ENCODE measurements at regions not wholly inside any gene's neighbourhood (a gene's known extent, or its start where the extent isn't known, plus 50 kb on each side); places are given as distances from the start of the nearest gene placed in this dataset.
A peak's percentile ranks its signal among the peaks of the same experiment; 100 is the strongest.

DNA sequence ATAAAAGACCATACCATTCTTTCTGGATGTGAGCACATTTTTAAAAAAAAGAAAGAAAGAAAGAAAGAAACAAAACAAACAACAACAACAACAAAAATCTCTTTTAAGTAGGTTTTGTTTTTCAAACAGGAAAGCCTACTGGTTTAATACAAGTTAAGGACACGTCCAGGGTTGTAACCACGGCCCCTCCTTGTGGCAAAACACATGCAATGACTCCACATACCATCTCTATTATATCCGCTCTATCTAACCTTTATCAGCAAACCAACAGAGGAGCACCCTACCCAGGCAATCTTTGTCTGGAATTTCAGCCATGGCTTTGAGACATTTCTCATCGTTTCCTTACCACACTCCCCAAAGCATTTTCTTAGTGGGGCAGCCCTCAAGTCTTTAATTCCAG is 360.5 kb upstream of the TMPO start:
- TF ChIP-seq, protein P1, sequence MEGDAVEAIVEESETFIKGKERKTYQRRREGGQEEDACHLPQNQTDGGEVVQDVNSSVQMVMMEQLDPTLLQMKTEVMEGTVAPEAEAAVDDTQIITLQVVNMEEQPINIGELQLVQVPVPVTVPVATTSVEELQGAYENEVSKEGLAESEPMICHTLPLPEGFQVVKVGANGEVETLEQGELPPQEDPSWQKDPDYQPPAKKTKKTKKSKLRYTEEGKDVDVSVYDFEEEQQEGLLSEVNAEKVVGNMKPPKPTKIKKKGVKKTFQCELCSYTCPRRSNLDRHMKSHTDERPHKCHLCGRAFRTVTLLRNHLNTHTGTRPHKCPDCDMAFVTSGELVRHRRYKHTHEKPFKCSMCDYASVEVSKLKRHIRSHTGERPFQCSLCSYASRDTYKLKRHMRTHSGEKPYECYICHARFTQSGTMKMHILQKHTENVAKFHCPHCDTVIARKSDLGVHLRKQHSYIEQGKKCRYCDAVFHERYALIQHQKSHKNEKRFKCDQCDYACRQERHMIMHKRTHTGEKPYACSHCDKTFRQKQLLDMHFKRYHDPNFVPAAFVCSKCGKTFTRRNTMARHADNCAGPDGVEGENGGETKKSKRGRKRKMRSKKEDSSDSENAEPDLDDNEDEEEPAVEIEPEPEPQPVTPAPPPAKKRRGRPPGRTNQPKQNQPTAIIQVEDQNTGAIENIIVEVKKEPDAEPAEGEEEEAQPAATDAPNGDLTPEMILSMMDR (IDR thresholded peaks at IDR 0.05; ENCODE audit: unreplicated experiment): peak; percentile 56
- no peak for DNase-seq (ENCODE audit: low spot score, unreplicated experiment)
- peaks cover 2% of the 10 kb centered on the region for H3K4me1 Mint-ChIP-seq (ENCODE audit: low read depth)
- no peak overlapping the region for H3K4me3 Mint-ChIP-seq (ENCODE audit: low read depth)
- no peaks in the 10 kb centered on the region for H3K27me3 Mint-ChIP-seq
- H3K27ac Mint-ChIP-seq: no peak overlapping the region
- H3K36me3 Mint-ChIP-seq (ENCODE audit: insufficient read depth): no peaks in the 10 kb centered on the region
- no peaks in the 10 kb centered on the region for H3K9me3 Mint-ChIP-seq (ENCODE audit: low read depth)

DNA sequence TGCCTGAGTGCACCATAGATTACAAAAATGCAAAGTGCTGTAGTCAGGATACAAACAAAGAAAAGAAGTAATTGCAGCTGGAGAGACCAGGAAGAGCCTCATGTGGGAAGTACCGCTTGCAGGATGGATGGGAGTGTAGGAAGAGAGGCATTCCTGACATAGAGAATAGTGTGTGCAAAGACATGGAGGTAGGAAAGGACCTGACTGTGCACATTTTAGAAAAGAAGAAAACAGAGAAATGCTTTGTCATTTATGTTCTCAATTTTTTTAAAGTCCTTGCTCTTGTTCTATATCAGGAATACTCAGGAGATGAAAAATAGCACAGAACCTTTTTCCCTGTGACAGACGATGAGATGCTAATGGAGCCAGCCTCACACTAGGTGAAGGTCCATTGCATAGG is 358.7 kb upstream of the TMPO start:
- H3K4me3 Mint-ChIP-seq (ENCODE audit: low read depth): no peak overlapping the region
- no peaks in the 10 kb centered on the region for H3K36me3 Mint-ChIP-seq (ENCODE audit: insufficient read depth)
- H3K27ac Mint-ChIP-seq: no peak overlapping the region
- no peaks in the 10 kb centered on the region for H3K27me3 Mint-ChIP-seq
- TF ChIP-seq, protein P1 (IDR thresholded peaks at IDR 0.05; ENCODE audit: unreplicated experiment): no peak
- DNase-seq (ENCODE audit: low spot score, unreplicated experiment): no peak
- no peaks in the 10 kb centered on the region for H3K9me3 Mint-ChIP-seq (ENCODE audit: low read depth)
- H3K4me1 Mint-ChIP-seq (ENCODE audit: low read depth): peaks cover 2% of the 10 kb centered on the region

DNA sequence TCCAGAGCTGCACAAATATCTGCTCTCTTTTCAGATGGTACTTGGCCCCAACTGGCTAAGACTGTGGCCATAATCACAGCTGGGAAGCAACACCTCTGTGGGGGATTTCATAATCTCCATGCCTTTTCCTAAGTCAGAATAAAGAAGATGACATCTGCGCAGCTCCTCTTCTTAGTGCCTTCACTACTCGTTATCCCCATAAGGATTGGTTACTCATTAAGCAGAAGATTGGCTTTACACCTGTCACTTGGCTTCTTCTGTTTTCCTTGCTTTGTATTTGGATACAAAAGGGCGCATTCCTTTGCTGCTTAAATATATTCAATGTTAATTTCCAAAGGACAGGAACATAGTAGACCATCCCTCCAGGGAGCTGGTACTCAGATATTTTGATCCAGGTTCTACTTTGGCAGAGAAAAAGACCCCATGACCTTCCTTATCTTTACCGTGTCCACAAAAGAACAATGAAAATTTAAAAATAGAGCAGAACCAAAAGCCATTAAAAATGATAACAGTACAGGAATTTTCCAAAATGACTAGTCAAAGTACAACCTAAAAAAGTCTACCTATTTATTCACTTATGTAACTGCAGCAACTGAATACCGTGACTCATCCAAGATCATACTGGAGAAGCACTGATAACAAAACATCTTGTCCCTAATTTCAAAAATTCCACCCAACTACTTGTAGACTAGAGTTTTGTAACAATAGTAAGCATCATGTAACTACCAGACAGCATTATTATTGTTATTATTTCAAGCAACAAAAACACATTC is 352.3 kb upstream of the TMPO start:
- no peaks in the 10 kb centered on the region for H3K36me3 Mint-ChIP-seq (ENCODE audit: insufficient read depth)
- no peak overlapping the region for H3K27ac Mint-ChIP-seq
- H3K4me1 Mint-ChIP-seq (ENCODE audit: low read depth): peaks cover 10% of the 10 kb centered on the region
- no peaks in the 10 kb centered on the region for H3K27me3 Mint-ChIP-seq
- no peaks in the 10 kb centered on the region for H3K9me3 Mint-ChIP-seq (ENCODE audit: low read depth)
- H3K4me3 Mint-ChIP-seq (ENCODE audit: low read depth): no peak overlapping the region
- no peak for DNase-seq (ENCODE audit: low spot score, unreplicated experiment)
- TF ChIP-seq, protein P1 (IDR thresholded peaks at IDR 0.05; ENCODE audit: unreplicated experiment): no peak

DNA sequence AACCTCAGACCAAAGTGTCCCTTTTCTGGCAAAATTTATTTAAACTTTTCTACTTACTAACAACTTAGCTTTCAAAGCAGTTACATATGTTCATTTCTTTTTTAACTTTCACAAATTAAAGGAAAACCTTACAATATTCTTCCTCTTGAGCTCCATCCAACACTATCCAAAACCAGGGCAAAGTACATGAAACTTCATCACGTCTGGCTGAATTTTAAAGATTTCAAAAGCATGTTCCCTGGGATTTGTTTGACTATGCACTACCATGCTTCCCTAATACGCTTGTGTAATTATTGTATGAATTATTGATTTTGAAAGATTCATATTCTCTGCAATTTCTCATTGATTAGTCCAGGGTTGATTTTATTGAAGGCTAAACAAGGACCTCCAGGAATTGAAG is 343.1 kb upstream of the TMPO start:
- Mint-ChIP-seq H3K27me3 (no peaks in the 10 kb centered on the region), H3K4me1 (ENCODE audit: low read depth) (no peaks in the 10 kb centered on the region), H3K4me3 (ENCODE audit: low read depth) (no peak overlapping the region), H3K9me3 (ENCODE audit: low read depth) (no peaks in the 10 kb centered on the region), H3K36me3 (ENCODE audit: insufficient read depth) (no peaks in the 10 kb centered on the region), H3K27ac (no peak overlapping the region)
- TF ChIP-seq, protein P1 (IDR thresholded peaks at IDR 0.05; ENCODE audit: unreplicated experiment): no peak
- DNase-seq (ENCODE audit: low spot score, unreplicated experiment): no peak

DNA sequence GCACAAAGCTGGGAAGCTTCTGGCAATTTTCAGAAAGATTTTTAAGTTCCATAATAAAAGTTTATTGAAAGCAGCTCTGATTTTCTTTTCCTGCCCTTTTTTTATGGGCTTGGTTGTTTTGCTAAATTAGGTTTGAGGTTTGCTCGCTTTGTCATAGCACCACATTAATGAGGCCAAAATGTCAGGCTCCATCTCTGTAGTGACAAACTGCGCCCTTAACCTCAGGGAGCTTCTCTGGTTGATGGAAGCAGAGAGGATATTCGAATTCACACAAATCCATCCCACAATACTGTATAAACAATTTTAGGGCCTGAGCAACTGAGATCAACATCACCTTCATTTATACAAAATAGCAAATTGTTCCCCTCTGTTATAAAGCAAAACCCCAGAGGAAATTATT is 342.6 kb upstream of the TMPO start:
- Mint-ChIP-seq H3K27ac (no peak overlapping the region), H3K4me1 (ENCODE audit: low read depth) (no peaks in the 10 kb centered on the region), H3K27me3 (no peaks in the 10 kb centered on the region), H3K4me3 (ENCODE audit: low read depth) (no peak overlapping the region), H3K9me3 (ENCODE audit: low read depth) (no peaks in the 10 kb centered on the region), H3K36me3 (ENCODE audit: insufficient read depth) (no peaks in the 10 kb centered on the region)
- TF ChIP-seq, protein P1 (IDR thresholded peaks at IDR 0.05; ENCODE audit: unreplicated experiment): no peak
- no peak for DNase-seq (ENCODE audit: low spot score, unreplicated experiment)

Measured in progenitor cell of endocrine pancreas (in vitro differentiated cells).